ENCODE measurements at regions not wholly inside any gene's neighbourhood (a gene's known extent, or its start where the extent isn't known, plus 50 kb on each side); places are given as distances from the start of the nearest gene placed in this dataset.

DNA sequence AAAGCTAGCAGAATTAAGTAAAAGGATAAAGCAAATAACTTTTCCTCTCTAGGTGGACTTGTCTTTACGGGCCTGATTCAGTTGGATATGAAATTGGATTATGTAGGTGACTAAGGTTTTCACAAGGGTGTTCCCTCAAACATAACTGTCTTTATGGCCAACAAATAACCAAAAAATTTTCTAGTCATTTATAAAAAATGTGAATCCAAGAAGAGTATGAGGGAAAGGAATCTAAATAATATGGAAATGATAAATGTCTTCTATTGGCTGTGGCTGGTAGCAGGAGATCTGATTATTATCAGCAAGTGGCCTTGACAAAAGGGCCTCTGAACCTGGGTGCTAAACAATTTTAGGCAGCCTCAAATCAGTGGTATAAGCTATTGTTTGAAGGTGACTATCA lies 594.0 kb upstream of the UBE2E2 start (continued):
- TF ChIP-seq MED1 (CRISPR knock-in tag; IDR thresholded peaks at IDR 0.05; ENCODE audit: borderline replicate concordance) (no peak), RFX5 (IDR thresholded peaks at IDR 0.05; ENCODE audit: low read depth, low read length) (no peak), CBFA2T3 (IDR thresholded peaks at IDR 0.05) (no peak), ESRRB (CRISPR knock-in tag; IDR thresholded peaks at IDR 0.05; ENCODE audit: borderline replicate concordance) (no peak), SRSF1 (IDR thresholded peaks at IDR 0.05; ENCODE audit: low read depth, low read length) (no peak), ZBTB11 (CRISPR knock-in tag; IDR thresholded peaks at IDR 0.05) (no peak), MEIS2 (IDR thresholded peaks at IDR 0.05; ENCODE audit: partially characterized antibody) (no peak)
- TF ChIP-seq, protein P1, sequence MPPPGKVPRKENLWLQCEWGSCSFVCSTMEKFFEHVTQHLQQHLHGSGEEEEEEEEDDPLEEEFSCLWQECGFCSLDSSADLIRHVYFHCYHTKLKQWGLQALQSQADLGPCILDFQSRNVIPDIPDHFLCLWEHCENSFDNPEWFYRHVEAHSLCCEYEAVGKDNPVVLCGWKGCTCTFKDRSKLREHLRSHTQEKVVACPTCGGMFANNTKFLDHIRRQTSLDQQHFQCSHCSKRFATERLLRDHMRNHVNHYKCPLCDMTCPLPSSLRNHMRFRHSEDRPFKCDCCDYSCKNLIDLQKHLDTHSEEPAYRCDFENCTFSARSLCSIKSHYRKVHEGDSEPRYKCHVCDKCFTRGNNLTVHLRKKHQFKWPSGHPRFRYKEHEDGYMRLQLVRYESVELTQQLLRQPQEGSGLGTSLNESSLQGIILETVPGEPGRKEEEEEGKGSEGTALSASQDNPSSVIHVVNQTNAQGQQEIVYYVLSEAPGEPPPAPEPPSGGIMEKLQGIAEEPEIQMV (tag; conservative IDR thresholded peaks at IDR 0.05; ENCODE audit: low read depth), result no peak
- TF ChIP-seq, protein P2, sequence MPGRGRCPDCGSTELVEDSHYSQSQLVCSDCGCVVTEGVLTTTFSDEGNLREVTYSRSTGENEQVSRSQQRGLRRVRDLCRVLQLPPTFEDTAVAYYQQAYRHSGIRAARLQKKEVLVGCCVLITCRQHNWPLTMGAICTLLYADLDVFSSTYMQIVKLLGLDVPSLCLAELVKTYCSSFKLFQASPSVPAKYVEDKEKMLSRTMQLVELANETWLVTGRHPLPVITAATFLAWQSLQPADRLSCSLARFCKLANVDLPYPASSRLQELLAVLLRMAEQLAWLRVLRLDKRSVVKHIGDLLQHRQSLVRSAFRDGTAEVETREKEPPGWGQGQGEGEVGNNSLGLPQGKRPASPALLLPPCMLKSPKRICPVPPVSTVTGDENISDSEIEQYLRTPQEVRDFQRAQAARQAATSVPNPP (IDR thresholded peaks at IDR 0.05; ENCODE audit: borderline replicate concordance, insufficient read depth, insufficient read length), result no peak
